GM06990 (cell line): ENCODE measurements at regions not wholly inside any gene's neighbourhood (a gene's known extent, or its start where the extent isn't known, plus 50 kb on each side); places are given as distances from the start of the nearest gene placed in this dataset.

Source experiments
- DNase-seq: peaks from one replicate; pipeline ENCODE4 v3.0.0-alpha.2; 2011; ENCODE audit not compliant: insufficient read length; ENCODE audit errors: extremely low read depth
- H3K27me3 ChIP-seq: replicated peaks from 2 replicates; pipeline ENCODE4 v1.6.0; 2011; ENCODE audit warnings: low read length; ENCODE audit not compliant: control insufficient read depth, insufficient read depth
- H3K36me3 ChIP-seq: 2 replicates; pipeline ENCODE4 v1.5.1; 2011; ENCODE audit warnings: low read length; ENCODE audit not compliant: control insufficient read depth, insufficient read depth
- H3K4me3 ChIP-seq: replicated peaks from 2 replicates; pipeline ENCODE4 v1.5.1; 2011; ENCODE audit warnings: low read depth, mild to moderate bottlenecking, control low read depth, low read length
- CTCF ChIP-seq: IDR thresholded peaks from 2 replicates; pipeline ENCODE4 v1.5.1; 2011; ENCODE audit warnings: low read length, control low read depth, mild to moderate bottlenecking, inconsistent platforms; ENCODE audit not compliant: insufficient read depth, poor library complexity, severe bottlenecking

GRCh38 chr6:146911635-146912215, 292.5 kb upstream of the STXBP5 start:
- Histone ChIP-seq H3K4me3 (no peak overlapping the region), H3K36me3 (no peaks in the 10 kb centered on the region), H3K27me3 (no peaks in the 10 kb centered on the region)
- DNase-seq = no peak
- TF ChIP-seq CTCF = no peak

- H3K4me3 ChIP-seq = no peak overlapping the region
- no peaks in the 10 kb centered on the region for H3K36me3 ChIP-seq
- no peak for TF ChIP-seq CTCF
- no peak for DNase-seq
- H3K27me3 ChIP-seq = no peaks in the 10 kb centered on the region
Measured at GRCh38 chr6:146912730-146913685, 291.2 kb upstream of the STXBP5 start.

DNA sequence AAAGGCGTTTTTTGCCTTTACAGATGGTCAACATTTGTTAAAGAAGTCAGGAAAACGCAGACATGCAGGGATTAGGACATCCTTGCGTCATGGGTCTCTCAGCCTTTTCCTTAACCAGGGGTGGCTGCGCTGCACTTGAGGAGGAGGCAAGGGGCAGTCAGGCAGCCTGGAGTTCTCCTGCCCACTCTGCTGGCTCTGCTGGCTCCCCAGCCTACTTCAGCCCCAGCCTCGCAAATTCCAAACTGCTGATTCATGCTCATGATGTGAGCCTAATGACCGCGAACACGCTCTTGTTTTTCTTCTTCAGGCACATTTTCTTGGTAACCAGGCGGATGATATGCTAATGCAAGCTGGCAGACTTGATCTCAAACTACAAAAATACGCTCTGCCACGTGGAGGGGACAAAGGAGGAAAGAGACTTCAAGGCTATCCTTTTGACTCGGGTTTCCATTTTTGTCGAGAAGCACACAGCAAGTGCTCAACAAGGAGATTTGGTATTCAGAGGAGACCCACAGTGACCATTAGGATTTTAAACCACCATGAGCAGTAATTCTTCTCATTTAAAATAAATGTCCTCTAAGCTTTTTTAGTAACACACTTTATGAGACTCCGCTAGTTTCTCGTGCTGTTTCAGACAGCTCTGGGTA, 290.3 kb upstream of the STXBP5 start:
- TF ChIP-seq CTCF = no peak
- no peak for DNase-seq
- no peaks in the 10 kb centered on the region for H3K27me3 ChIP-seq
- H3K36me3 ChIP-seq = no peaks in the 10 kb centered on the region
- no peak overlapping the region for H3K4me3 ChIP-seq

- no peak overlapping the region for H3K4me3 ChIP-seq
- TF ChIP-seq CTCF = no peak
Measured at GRCh38 chr6:146914489-146915483, 289.4 kb upstream of the STXBP5 start.

DNA sequence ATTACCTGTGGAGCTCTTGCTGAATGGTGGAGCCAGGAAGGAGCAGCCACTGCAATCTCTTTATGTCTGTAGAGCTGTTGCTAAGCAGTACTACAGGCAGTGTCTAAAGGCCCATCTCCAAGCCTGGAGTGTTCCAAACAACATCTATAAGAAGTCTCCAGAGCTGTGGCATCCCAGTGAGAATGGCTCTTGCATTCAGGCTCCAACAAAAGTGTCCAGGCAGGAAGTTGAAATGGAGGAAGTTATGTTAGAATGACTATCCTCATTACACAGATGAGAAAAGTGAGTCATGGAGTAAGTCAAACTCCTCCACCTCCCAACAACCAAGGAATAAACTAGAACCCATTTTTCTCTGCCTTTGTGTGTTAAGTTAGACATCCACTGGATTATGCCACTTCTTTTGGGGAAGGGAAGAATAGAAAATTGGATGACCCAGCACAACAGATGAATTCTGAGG, 288.5 kb upstream of the STXBP5 start:
- DNase-seq = no peak
- TF ChIP-seq CTCF = no peak
- H3K4me3 ChIP-seq = no peak overlapping the region
- H3K36me3 ChIP-seq = no peaks in the 10 kb centered on the region
- H3K27me3 ChIP-seq = no peaks in the 10 kb centered on the region

More at GRCh38 chr6:146914489-146915483, 289.4 kb upstream of the STXBP5 start:
- H3K36me3 ChIP-seq = no peaks in the 10 kb centered on the region
- H3K27me3 ChIP-seq = no peaks in the 10 kb centered on the region
- no peak for DNase-seq
